SK-N-SH (cell line): ENCODE measurements at regions not wholly inside any gene's neighbourhood (a gene's known extent, or its start where the extent isn't known, plus 50 kb on each side); places are given as distances from the start of the nearest gene placed in this dataset.
"Not testable (repeated sequence)": the region's sequence is repeated elsewhere in the genome, so short reads cannot be mapped to it uniquely, and the experiment has no call there.

Source experiments
- CTCF ChIA-PET: fragments of 300-600, 350-600 bp; formaldehyde crosslinking; extraction: SDS; loops from one replicate; lab custom pipeline; 2021; lab: Yijun Ruan, JAX
- POLR2A ChIA-PET: fragments of 350-600 bp; sonication (Branson Sonifier 250); formaldehyde crosslinking; extraction: SDS; loops from one replicate; lab custom pipeline; 2020; ENCODE audit warnings: antibody characterized with exemption, inconsistent platforms; lab: Yijun Ruan, JAX
- DNase-seq: peaks from one replicate; pipeline ENCODE4 v3.0.0; 2012
- H2AFZ ChIP-seq: fragments of 200-600 bp; sonication (generic); 2 replicates; pipeline ENCODE4 v1.8.1; 2016; ENCODE audit warnings: antibody characterized with exemption, mild to moderate bottlenecking, low read depth
- H3F3A ChIP-seq: fragments of 200-600 bp; sonication (generic); replicated peaks from 2 replicates; pipeline ENCODE3; 2016; ENCODE audit warnings: antibody characterized with exemption, mild to moderate bottlenecking; ENCODE audit not compliant: insufficient read depth
- H3K27ac ChIP-seq, 2 experiments: fragments of 200-500 bp in 1 of 2; fragments of 200-600 bp in 1 of 2; sonication (Bioruptor generic) in 1 of 2; sonication (generic), shearing (Covaris generic) in 1 of 2; 2 replicates each; pipeline versions ENCODE4 v1.5.1 to v1.6.1; 2014 to 2016; ENCODE audit warnings: low read depth in 2 of 2, inconsistent platforms in 1 of 2, low read length in 1 of 2, mild to moderate bottlenecking in 1 of 2, mixed read lengths in 1 of 2
- H3K27me3 ChIP-seq: fragments of 200-600 bp; sonication (generic), shearing (Covaris generic); 2 replicates; pipeline ENCODE4 v1.6.1; 2016; ENCODE audit warnings: mixed run types; ENCODE audit not compliant: insufficient read depth
- H3K36me3 ChIP-seq, 2 experiments: fragments of 200-500 bp in 1 of 2; fragments of 200-600 bp in 1 of 2; sonication (Bioruptor generic) in 1 of 2; sonication (generic) in 1 of 2; replicated peaks in 1 of 2; 2 replicates each; pipeline versions ENCODE3 to v1.5.1; 2014 to 2016; ENCODE audit warnings: low read length in 1 of 2, mild to moderate bottlenecking in 1 of 2; ENCODE audit not compliant: insufficient read depth in 2 of 2, control insufficient read depth in 1 of 2
- H3K4me1 ChIP-seq, 2 experiments: fragments of 200-500 bp in 1 of 2; fragments of 200-600 bp in 1 of 2; sonication (Bioruptor generic) in 1 of 2; sonication (generic), shearing (Covaris generic) in 1 of 2; 2 replicates each; pipeline versions ENCODE4 v1.5.1 to v1.6.1; 2014 to 2016; ENCODE audit warnings: low read depth in 1 of 2, low read length in 1 of 2, mixed run types in 1 of 2; ENCODE audit not compliant: insufficient read depth in 2 of 2, control insufficient read depth in 1 of 2
- H3K4me2 ChIP-seq: fragments of 200-600 bp; sonication (generic), shearing (Covaris generic); 2 replicates; pipeline ENCODE4 v1.6.1; 2017; ENCODE audit warnings: mixed run types
- H3K4me3 ChIP-seq, 2 experiments: fragments of 200-500 bp in 1 of 2; fragments of 200-600 bp in 1 of 2; sonication (Bioruptor generic) in 1 of 2; sonication (generic), shearing (Covaris generic) in 1 of 2; 2 replicates each; pipeline versions ENCODE4 v1.5.1 to v1.8.1; 2014 to 2016; ENCODE audit warnings: low read depth in 2 of 2, inconsistent platforms in 1 of 2, low read length in 1 of 2, mild to moderate bottlenecking in 1 of 2, mixed read lengths in 1 of 2, moderate library complexity in 1 of 2
- H3K79me2 ChIP-seq: fragments of 200-600 bp; sonication (generic); 2 replicates; pipeline ENCODE4 v1.8.1; 2017; ENCODE audit warnings: mild to moderate bottlenecking; ENCODE audit not compliant: insufficient read depth
- H3K9ac ChIP-seq: fragments of 200-600 bp; sonication (generic); 2 replicates; pipeline ENCODE4 v1.6.1; 2017; ENCODE audit warnings: mixed run types
- H3K9me2 ChIP-seq: fragments of 200-600 bp; sonication (generic); 2 replicates; pipeline ENCODE4 v1.6.1; 2017; ENCODE audit warnings: mixed run types
- H3K9me3 ChIP-seq: fragments of 200-600 bp; sonication (generic); 2 replicates; pipeline ENCODE4 v1.6.1; 2017; ENCODE audit warnings: mixed run types, mild to moderate bottlenecking, moderate library complexity
- H4K20me1 ChIP-seq: fragments of 200-600 bp; sonication (generic); 2 replicates; pipeline ENCODE4 v1.6.1; 2017; ENCODE audit warnings: mild to moderate bottlenecking, mixed run types; ENCODE audit not compliant: insufficient read depth
- FOSL2 ChIP-seq: IDR thresholded peaks from 2 replicates; pipeline ENCODE4 v1.4.0; 2012; ENCODE audit warnings: low read depth, mild to moderate bottlenecking, moderate library complexity, borderline replicate concordance
- GABPA ChIP-seq: IDR thresholded peaks from 2 replicates; pipeline ENCODE4 v1.4.0; 2012; ENCODE audit warnings: low read depth, mild to moderate bottlenecking
- GATA2 ChIP-seq: sonication (generic); formaldehyde crosslinking; IDR thresholded peaks from 2 replicates; pipeline ENCODE4 v1.5.0; 2020; ENCODE audit warnings: mild to moderate bottlenecking, missing genetic modification reagents
- NRF1 ChIP-seq: IDR thresholded peaks from 2 replicates; pipeline ENCODE4 v1.6.1; 2012; ENCODE audit warnings: low read depth, mild to moderate bottlenecking, low read length
- POLR2AphosphoS5 ChIP-seq: IDR thresholded peaks from 2 replicates; pipeline ENCODE4 v1.6.1; 2012; ENCODE audit warnings: low read depth, low read length
- RAD21 ChIP-seq: IDR thresholded peaks from 2 replicates; pipeline ENCODE4 v1.6.1; 2012; ENCODE audit warnings: mild to moderate bottlenecking, low read length
- RFX5 ChIP-seq: IDR thresholded peaks from 2 replicates; pipeline ENCODE4 v1.6.1; 2012; ENCODE audit warnings: mild to moderate bottlenecking, improper control_type of control experiment, low read length
- RXRA ChIP-seq: IDR thresholded peaks from 2 replicates; pipeline ENCODE4 v1.4.0; 2012; ENCODE audit warnings: low read depth, mild to moderate bottlenecking, borderline replicate concordance
- TAF1 ChIP-seq: IDR thresholded peaks from 2 replicates; pipeline ENCODE4 v1.6.1; 2012; ENCODE audit warnings: low read depth, mild to moderate bottlenecking, low read length, moderate library complexity, borderline replicate concordance
- YY1 ChIP-seq: IDR thresholded peaks from 2 replicates; pipeline ENCODE4 v1.4.0; 2012; ENCODE audit warnings: low read depth, mild to moderate bottlenecking
- WGBS: methylation state at CpG from one replicate; pipeline ENCODE4 v1.1.6; 2017; ENCODE audit warnings: low lambda C conversion rate; 5-methylcytosine and 5-hydroxymethylcytosine counted together
- TF ChIP-seq, protein P1 (sequence below): fragments of 150-350 bp; IDR thresholded peaks from 2 replicates; pipeline ENCODE4 v1.6.1; 2017; ENCODE audit warnings: antibody characterized with exemption, low read length, low read depth, borderline replicate concordance
- TF ChIP-seq, protein P2 (sequence below): IDR thresholded peaks from 2 replicates; pipeline ENCODE4 v1.6.1; 2012; ENCODE audit warnings: mild to moderate bottlenecking, low read depth, low read length, moderate library complexity
- TF ChIP-seq, protein P3 (sequence below): IDR thresholded peaks from 2 replicates; pipeline ENCODE4 v1.4.0; 2012; ENCODE audit warnings: low read depth, borderline replicate concordance
- TF ChIP-seq, protein P4 (sequence below): IDR thresholded peaks from 2 replicates; pipeline ENCODE4 v1.4.0; 2012; ENCODE audit warnings: low read depth

DNA sequence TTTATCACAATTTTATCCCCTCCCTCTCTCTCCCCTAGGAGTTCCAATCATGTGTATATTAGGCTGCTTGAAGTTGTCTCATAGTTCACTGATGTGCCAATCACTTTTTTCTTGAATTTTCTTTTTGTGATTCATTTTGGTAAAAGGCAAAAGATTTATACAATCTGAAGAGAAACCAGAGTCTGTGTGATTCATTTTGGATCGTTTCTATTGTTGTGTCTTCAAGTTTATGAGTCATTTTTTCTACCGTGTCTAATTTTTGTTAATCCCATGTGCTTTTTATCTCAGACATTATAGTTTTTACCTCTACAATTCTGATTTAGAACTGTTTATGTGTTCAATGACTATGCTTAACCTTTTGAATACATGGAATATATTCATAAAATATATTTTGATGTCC lies 483.9 kb upstream of the AUTS2 start:
- Histone ChIP-seq H3K9me3 (no peaks in the 10 kb centered on the region), H3K9me2 (no peaks in the 10 kb centered on the region), H3K4me1 (no peaks in the 10 kb centered on the region; a peak in 1 of 4 replicates), H3K4me2 (no peak overlapping the region), H3F3A (no peaks in the 10 kb centered on the region), H3K4me3 (no peak overlapping the region), H3K27ac (no peak overlapping the region), H4K20me1 (no peaks in the 10 kb centered on the region), H3K79me2 (no peaks in the 10 kb centered on the region), H3K9ac (no peak overlapping the region), H2AFZ (no peak overlapping the region), H3K36me3 (no peaks in the 10 kb centered on the region), H3K27me3 (no peaks in the 10 kb centered on the region)
- CTCF ChIA-PET = interaction anchor here (0.6 kb wide), 1 partner anchor 282 kb away, joined by 3 read pairs; no protein-coding TSS in a partner anchor
- 29% methylated on average over 2 of the region's 2 CpGs for WGBS
- POLR2A ChIA-PET = no interaction called here
- no peak for DNase-seq
- no peak for TF ChIP-seq TAF1

DNA sequence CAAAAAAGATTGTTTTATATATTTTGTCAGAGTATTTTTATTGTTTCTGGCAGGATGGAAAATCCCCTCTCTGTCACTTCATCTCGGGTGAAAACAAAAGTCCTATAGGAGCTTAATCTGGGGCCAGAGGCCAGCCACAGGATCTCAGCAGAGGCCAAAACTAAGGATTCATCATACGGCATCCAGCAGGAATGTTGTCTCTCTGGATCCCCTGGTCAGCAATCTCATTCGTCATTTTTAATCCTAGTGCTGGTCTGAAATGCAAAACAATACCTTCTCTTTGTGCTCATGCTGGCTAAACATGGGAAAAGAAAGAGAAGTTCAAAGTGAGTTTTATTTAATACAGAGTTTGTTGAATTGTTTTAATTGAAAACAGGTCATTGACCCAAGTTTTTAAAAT lies 482.5 kb upstream of the AUTS2 start:
- Histone ChIP-seq H3K9ac (no peak overlapping the region), H3K36me3 (no peaks in the 10 kb centered on the region), H3K27me3 (no peaks in the 10 kb centered on the region), H3F3A (no peaks in the 10 kb centered on the region), H3K27ac (no peak overlapping the region), H3K9me2 (no peaks in the 10 kb centered on the region), H2AFZ (no peak overlapping the region), H3K9me3 (no peaks in the 10 kb centered on the region)
- DNase-seq = no peak
- whole genome bisulfite sequencing = 41% methylated on average over 3 of the region's 3 CpGs
- ChIA-PET CTCF (interaction anchor here (0.7 kb wide), 1 partner anchor 394 kb away, joined by 3 read pairs; no protein-coding TSS in a partner anchor), POLR2A (no interaction called here)
- TF ChIP-seq GATA2 (CRISPR knock-in tag) (no peak), RXRA (no peak), YY1 (no peak), RAD21 (no peak), NRF1 (no peak), POLR2AphosphoS5 (no peak), TAF1 (no peak), GABPA (no peak), FOSL2 (no peak), RFX5 (no peak)
- TF ChIP-seq, protein P1, sequence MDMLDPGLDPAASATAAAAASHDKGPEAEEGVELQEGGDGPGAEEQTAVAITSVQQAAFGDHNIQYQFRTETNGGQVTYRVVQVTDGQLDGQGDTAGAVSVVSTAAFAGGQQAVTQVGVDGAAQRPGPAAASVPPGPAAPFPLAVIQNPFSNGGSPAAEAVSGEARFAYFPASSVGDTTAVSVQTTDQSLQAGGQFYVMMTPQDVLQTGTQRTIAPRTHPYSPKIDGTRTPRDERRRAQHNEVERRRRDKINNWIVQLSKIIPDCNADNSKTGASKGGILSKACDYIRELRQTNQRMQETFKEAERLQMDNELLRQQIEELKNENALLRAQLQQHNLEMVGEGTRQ = no peak
- TF ChIP-seq, protein P2, sequence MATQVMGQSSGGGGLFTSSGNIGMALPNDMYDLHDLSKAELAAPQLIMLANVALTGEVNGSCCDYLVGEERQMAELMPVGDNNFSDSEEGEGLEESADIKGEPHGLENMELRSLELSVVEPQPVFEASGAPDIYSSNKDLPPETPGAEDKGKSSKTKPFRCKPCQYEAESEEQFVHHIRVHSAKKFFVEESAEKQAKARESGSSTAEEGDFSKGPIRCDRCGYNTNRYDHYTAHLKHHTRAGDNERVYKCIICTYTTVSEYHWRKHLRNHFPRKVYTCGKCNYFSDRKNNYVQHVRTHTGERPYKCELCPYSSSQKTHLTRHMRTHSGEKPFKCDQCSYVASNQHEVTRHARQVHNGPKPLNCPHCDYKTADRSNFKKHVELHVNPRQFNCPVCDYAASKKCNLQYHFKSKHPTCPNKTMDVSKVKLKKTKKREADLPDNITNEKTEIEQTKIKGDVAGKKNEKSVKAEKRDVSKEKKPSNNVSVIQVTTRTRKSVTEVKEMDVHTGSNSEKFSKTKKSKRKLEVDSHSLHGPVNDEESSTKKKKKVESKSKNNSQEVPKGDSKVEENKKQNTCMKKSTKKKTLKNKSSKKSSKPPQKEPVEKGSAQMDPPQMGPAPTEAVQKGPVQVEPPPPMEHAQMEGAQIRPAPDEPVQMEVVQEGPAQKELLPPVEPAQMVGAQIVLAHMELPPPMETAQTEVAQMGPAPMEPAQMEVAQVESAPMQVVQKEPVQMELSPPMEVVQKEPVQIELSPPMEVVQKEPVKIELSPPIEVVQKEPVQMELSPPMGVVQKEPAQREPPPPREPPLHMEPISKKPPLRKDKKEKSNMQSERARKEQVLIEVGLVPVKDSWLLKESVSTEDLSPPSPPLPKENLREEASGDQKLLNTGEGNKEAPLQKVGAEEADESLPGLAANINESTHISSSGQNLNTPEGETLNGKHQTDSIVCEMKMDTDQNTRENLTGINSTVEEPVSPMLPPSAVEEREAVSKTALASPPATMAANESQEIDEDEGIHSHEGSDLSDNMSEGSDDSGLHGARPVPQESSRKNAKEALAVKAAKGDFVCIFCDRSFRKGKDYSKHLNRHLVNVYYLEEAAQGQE = no peak
- TF ChIP-seq, protein P3, sequence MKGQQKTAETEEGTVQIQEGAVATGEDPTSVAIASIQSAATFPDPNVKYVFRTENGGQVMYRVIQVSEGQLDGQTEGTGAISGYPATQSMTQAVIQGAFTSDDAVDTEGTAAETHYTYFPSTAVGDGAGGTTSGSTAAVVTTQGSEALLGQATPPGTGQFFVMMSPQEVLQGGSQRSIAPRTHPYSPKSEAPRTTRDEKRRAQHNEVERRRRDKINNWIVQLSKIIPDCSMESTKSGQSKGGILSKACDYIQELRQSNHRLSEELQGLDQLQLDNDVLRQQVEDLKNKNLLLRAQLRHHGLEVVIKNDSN = no peak
- TF ChIP-seq, protein P4, sequence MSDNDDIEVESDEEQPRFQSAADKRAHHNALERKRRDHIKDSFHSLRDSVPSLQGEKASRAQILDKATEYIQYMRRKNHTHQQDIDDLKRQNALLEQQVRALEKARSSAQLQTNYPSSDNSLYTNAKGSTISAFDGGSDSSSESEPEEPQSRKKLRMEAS = no peak
- TF ChIP-seq, all 33 proteins: peak for 0
- no peak overlapping the region for H3K4me2 ChIP-seq
- no peaks in the 10 kb centered on the region for H3K4me1 ChIP-seq
- no peaks in the 10 kb centered on the region for H4K20me1 ChIP-seq
- no peaks in the 10 kb centered on the region for H3K79me2 ChIP-seq
- no peak overlapping the region for H3K4me3 ChIP-seq

DNA sequence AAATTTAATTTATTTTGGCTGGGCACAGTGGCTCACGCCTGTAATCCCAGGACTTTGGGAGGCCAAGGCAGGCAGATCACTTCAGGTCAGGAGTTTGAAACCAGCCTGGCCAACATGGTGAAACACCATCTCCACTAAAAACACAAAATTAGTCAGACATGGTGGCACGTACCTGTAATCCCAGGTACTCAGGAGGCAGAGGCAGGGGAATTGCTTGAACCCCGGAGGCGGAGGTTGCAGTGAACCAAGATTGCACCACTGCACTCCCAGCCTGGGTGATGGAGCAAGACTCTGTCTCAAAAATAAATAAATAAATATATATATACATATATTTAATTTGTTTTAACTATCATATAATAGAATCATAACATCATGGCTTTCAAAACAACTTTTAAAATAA lies 482.1 kb upstream of the AUTS2 start:
- H3K4me2 ChIP-seq, H3K9ac ChIP-seq, H3K27ac ChIP-seq, H3K36me3 ChIP-seq, DNase-seq, H3K9me2 ChIP-seq, H3F3A ChIP-seq, H4K20me1 ChIP-seq, H3K4me1 ChIP-seq, H2AFZ ChIP-seq, H3K9me3 ChIP-seq, POLR2A ChIA-PET, H3K4me3 ChIP-seq, H3K79me2 ChIP-seq, H3K27me3 ChIP-seq: not testable (repeated sequence)
- CTCF ChIA-PET = interaction anchor here (0.7 kb wide), 1 partner anchor 394 kb away, joined by 3 read pairs; no protein-coding TSS in a partner anchor
- 65% methylated on average over 4 of the region's 4 CpGs for WGBS
